Fibroblast of villous mesenchyme (primary cell): ENCODE measurements at regions not wholly inside any gene's neighbourhood (a gene's known extent, or its start where the extent isn't known, plus 50 kb on each side); places are given as distances from the start of the nearest gene placed in this dataset.
"Not testable (repeated sequence)": the region's sequence is repeated elsewhere in the genome, so short reads cannot be mapped to it uniquely, and the experiment has no call there.

Experiments
- DNase-seq: peaks from one replicate; pipeline ENCODE4 v3.0.0-alpha.2; 2010; ENCODE audit warnings: low read depth
- H3K4me3 ChIP-seq: 2 replicates; pipeline ENCODE4 v1.5.1; 2011; ENCODE audit warnings: low read depth, mild to moderate bottlenecking, low read length
- TF ChIP-seq, protein P1 (sequence below): IDR thresholded peaks from 2 replicates; pipeline ENCODE4 v1.5.1; 2012; ENCODE audit warnings: low read depth, mild to moderate bottlenecking, low read length; ENCODE audit not compliant: insufficient read depth

GRCh38 chrX:145393702-145394235, 146.5 kb downstream of the SPANXN1 start:
- DNase-seq = no peak
- no peak overlapping the region for H3K4me3 ChIP-seq
- TF ChIP-seq, protein P1, sequence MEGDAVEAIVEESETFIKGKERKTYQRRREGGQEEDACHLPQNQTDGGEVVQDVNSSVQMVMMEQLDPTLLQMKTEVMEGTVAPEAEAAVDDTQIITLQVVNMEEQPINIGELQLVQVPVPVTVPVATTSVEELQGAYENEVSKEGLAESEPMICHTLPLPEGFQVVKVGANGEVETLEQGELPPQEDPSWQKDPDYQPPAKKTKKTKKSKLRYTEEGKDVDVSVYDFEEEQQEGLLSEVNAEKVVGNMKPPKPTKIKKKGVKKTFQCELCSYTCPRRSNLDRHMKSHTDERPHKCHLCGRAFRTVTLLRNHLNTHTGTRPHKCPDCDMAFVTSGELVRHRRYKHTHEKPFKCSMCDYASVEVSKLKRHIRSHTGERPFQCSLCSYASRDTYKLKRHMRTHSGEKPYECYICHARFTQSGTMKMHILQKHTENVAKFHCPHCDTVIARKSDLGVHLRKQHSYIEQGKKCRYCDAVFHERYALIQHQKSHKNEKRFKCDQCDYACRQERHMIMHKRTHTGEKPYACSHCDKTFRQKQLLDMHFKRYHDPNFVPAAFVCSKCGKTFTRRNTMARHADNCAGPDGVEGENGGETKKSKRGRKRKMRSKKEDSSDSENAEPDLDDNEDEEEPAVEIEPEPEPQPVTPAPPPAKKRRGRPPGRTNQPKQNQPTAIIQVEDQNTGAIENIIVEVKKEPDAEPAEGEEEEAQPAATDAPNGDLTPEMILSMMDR = no peak

GRCh38 chrX:145394344-145394743, 147.0 kb downstream of the SPANXN1 start:
- TF ChIP-seq, protein P1 = no peak
- no peak for DNase-seq

DNA sequence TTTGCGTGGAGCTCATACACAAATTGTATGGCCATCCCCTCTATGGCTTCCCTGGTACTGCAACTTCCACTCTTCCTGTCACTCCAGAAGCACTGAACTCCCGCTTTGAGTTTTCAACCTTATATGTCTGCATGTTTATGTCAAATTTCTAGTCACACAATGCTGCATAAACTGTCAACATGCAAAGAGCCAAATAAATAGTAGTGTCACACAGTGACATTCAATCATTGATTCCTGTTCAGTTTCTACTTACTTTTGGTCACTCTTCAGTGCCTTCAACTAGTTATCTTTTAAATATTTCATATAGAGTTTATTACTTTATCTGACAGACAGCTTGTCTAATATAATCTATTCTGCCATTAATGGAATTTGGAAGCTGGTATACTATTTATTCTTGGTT, 149.3 kb downstream of the SPANXN1 start:
- DNase-seq = no peak
- no peak overlapping the region for H3K4me3 ChIP-seq
- TF ChIP-seq, protein P1 = no peak

More at GRCh38 chrX:145394344-145394743, 147.0 kb downstream of the SPANXN1 start:
- no peak overlapping the region for H3K4me3 ChIP-seq

- TF ChIP-seq, protein P1 = peak; percentile 50
- peak; percentile 4 for DNase-seq
- H3K4me3 ChIP-seq = no peak overlapping the region
Measured at GRCh38 chrX:145405012-145405411, 157.7 kb downstream of the SPANXN1 start.

GRCh38 chrX:145410622-145411021, 163.3 kb downstream of the SPANXN1 start:
- no peak for DNase-seq
- H3K4me3 ChIP-seq = no peak overlapping the region
- TF ChIP-seq, protein P1 = no peak

DNA sequence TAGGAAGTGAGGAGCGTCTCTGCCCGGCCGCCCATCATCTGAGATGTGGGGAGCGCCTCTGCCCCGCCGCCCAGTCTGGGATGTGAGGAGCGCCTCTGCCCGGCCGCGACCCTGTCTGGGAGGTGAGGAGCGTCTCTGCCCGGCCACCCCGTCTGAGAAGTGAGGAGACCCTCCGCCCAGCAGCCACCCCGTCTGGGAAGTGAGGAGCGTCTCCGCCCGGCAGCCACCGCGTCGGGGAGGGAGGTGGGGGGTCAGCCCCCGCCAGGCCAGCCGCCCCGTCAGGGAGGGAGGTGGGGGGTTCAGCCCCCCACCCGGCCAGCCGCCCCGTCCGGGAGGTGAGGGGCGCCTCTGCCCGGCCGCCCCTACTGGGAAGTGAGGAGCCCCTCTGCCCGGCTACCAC, 188.9 kb downstream of the SPANXN1 start:
- not testable (repeated sequence) for H3K4me3 ChIP-seq, DNase-seq

DNA sequence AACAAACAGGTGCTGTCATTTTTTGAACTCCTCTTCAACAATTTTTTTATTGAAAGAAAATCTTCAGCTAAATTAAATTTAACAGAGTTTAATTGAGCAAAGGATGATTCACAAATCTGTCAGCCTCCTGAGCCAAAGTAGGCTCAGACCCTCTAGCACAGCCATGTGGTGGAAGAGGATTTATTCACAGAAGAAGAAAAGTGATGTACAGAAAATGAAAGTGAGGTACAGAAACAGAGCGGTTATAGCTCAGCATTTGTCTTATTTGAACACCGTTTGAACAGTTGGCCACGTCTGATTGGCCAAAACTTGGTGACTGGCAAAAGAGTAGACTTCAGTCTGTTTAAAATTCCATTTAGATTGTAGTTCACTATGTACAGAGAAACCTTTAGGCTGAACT, 217.3 kb downstream of the SPANXN1 start:
- DNase-seq = no peak
- TF ChIP-seq, protein P1 = no peak
- no peak overlapping the region for H3K4me3 ChIP-seq
